ENCODE measurements at regions not wholly inside any gene's neighbourhood (a gene's known extent, or its start where the extent isn't known, plus 50 kb on each side); places are given as distances from the start of the nearest gene placed in this dataset.

DNA sequence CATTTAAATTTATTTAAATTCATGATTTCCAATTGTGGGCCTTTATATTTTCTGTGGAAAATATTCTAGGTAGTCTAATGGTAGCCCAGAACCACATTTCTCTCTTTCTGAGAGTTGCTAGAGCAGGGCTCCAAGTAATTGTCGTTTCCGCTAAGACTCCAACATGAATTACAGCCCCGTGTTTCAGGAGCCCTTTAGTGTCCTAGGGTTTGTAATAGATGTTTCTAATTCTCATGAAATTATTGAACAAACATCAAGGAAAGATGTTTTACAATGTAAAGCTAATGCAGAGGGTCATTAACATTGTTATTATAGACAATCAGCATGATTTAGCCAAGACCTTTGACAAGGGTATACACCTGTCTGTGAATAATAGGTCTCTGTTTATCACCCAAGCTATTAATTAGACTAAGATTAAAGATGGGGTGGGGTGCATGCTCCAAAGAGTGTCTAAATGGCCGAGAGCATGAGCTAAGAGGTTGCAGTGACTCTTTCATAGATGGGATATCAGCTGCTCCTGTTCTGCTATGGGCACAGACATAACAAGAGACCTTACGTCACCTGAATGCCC lies 81.8 kb upstream of the NTM start:
- no peaks in the 10 kb centered on the region for H3K79me2 ChIP-seq (ENCODE audit: control insufficient read depth, insufficient read depth, low read length)
- ChIA-PET CTCF (no interaction called here), SMC1A (ENCODE audit: uncharacterized antibody, unreplicated experiment) (no interaction called here), RAD21 (ENCODE audit: unreplicated experiment) (no interaction called here), POLR2A (no interaction called here)
- H3K4me3 ChIP-seq, result no peak overlapping the region
- H3K9me3 ChIP-seq (replicated peaks; ENCODE audit: control insufficient read depth, insufficient read depth, low read length), result no peaks in the 10 kb centered on the region
- no peak for TF ChIP-seq RFX5 (IDR thresholded peaks at IDR 0.05; ENCODE audit: low read depth, low read length)
- TF ChIP-seq TCF3 (IDR thresholded peaks at IDR 0.05; ENCODE audit: borderline replicate concordance, insufficient read depth, low read depth, low read length), result no peak
- no peak for TF ChIP-seq PKNOX1 (IDR thresholded peaks at IDR 0.05)
- TF ChIP-seq ZNF592 (IDR thresholded peaks at IDR 0.05), result no peak
- BruUV-seq (replicated peaks), result no TSS peak
- 42% methylated on average over 5 of the region's 5 CpGs for WGBS (ENCODE audit: insufficient coverage, insufficient replicate concordance, low lambda C conversion rate, missing lambda C conversion rate)
- no peak overlapping the region for H3K4me2 ChIP-seq (ENCODE audit: control insufficient read depth, insufficient read depth)
- no peaks in the 10 kb centered on the region for H4K20me1 ChIP-seq (ENCODE audit: control insufficient read depth, insufficient read depth)
- DNase-seq (ENCODE audit: low read depth, low spot score) (no peak), ATAC-seq (no peak), FAIRE-seq (no peak)
- no peaks in the 10 kb centered on the region for H3K36me3 ChIP-seq (ENCODE audit: control insufficient read depth in 2 of 2, insufficient read depth in 2 of 2, low read length in 1 of 2)
- H2AFZ ChIP-seq (ENCODE audit: control insufficient read depth, low read depth, low read length), result no peak overlapping the region
- intact Hi-C loops (cut with micrococcal nuclease; ENCODE audit: unreplicated experiment), result no loop called here
- no peak overlapping the region for H3K9ac ChIP-seq (ENCODE audit: control insufficient read depth, insufficient read depth, low read length)
- no peaks in the 10 kb centered on the region for H3K27me3 ChIP-seq (replicated peaks in 1 of 2; ENCODE audit: control insufficient read depth in 2 of 2, insufficient read depth in 2 of 2, low read length in 1 of 2)
- H3K27ac ChIP-seq (ENCODE audit: control insufficient read depth, insufficient read depth), result no peak overlapping the region
- no peaks in the 10 kb centered on the region for H3K4me1 ChIP-seq (ENCODE audit: control insufficient read depth, insufficient read depth, low read length)
- in situ Hi-C loops (cut with MboI), result no loop called here

Measured in GM12878 (cell line).